Activated CD8-positive, alpha-beta T cell treated with anti-CD3 and anti-CD28 coated beads for 36 hours (primary cell): ENCODE measurements at regions not wholly inside any gene's neighbourhood (a gene's known extent, or its start where the extent isn't known, plus 50 kb on each side); places are given as distances from the start of the nearest gene placed in this dataset.

Experiments
- ATAC-seq: fragments of 200-7000 bp; cut with Tn5 transposase; one replicate; pipeline ENCODE4 v1.10.0; 2021; ENCODE audit warnings: mild to moderate bottlenecking, moderate library complexity
- CTCF ChIA-PET: fragments of 350-600 bp; sonication (Branson Sonifier 250); formaldehyde crosslinking; loops from one replicate; lab custom pipeline; 2021; ENCODE audit warnings: antibody characterized with exemption; lab: Charles Lee
- POLR2A ChIA-PET: fragments of 350-600 bp; sonication (Branson Sonifier 250); formaldehyde crosslinking; loops from one replicate; lab custom pipeline; 2021; ENCODE audit warnings: antibody characterized with exemption; lab: Charles Lee
- DNase-seq: peaks from one replicate; pipeline ENCODE4 v3.0.0-alpha.2; 2020
- H3K27ac Mint-ChIP-seq: one replicate; pipeline ENCODE4 v1.8.0; 2021; ENCODE audit warnings: mild to moderate bottlenecking, mixed read lengths
- H3K27me3 Mint-ChIP-seq: one replicate; pipeline ENCODE4 v1.8.0; 2021; ENCODE audit warnings: mixed read lengths
- H3K36me3 Mint-ChIP-seq: one replicate; pipeline ENCODE4 v1.8.0; 2021; ENCODE audit warnings: low read depth, mixed read lengths
- H3K4me1 Mint-ChIP-seq: one replicate; pipeline ENCODE4 v1.8.0; 2021; ENCODE audit warnings: low read depth, mixed read lengths
- H3K4me3 Mint-ChIP-seq: one replicate; pipeline ENCODE4 v1.8.0; 2021; ENCODE audit warnings: mild to moderate bottlenecking, moderate library complexity, mixed read lengths
- H3K9me3 Mint-ChIP-seq: one replicate; pipeline ENCODE4 v1.8.0; 2021; ENCODE audit warnings: mixed read lengths
- intact Hi-C: fragments of 100-400 bp; cut with micrococcal nuclease; formaldehyde crosslinking; loops from one replicate; pipeline ENCODE4 v1.10.0; 2022
- TF ChIP-seq, protein P1 (sequence below): fragments of 200-600 bp; IDR thresholded peaks from one replicate; pipeline ENCODE4 v1.8.0; 2022; ENCODE audit warnings: antibody characterized with exemption, mild to moderate bottlenecking

DNA sequence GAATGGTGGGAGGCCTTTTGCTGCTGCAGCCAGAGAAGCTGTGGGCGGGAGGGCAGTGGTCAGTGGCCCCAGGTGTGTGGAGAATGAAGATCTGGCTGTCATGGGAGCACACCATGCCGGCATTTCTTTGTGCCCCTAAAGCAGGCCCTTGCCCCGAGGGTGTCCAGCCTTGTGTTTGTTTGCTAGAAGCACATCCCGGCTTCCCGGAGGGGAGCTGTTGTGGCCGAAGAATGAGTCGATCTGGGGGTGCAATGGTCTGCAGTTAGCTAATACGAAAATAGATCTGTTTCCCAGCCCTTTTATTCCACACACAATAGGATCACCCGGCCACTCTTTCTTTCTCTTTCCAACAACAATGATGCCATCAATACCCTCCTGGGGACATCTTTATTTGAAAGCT is 228.8 kb downstream of the CBLN1 start:
- no peak for ATAC-seq
- no peak overlapping the region for H3K27ac Mint-ChIP-seq
- TF ChIP-seq, protein P1, sequence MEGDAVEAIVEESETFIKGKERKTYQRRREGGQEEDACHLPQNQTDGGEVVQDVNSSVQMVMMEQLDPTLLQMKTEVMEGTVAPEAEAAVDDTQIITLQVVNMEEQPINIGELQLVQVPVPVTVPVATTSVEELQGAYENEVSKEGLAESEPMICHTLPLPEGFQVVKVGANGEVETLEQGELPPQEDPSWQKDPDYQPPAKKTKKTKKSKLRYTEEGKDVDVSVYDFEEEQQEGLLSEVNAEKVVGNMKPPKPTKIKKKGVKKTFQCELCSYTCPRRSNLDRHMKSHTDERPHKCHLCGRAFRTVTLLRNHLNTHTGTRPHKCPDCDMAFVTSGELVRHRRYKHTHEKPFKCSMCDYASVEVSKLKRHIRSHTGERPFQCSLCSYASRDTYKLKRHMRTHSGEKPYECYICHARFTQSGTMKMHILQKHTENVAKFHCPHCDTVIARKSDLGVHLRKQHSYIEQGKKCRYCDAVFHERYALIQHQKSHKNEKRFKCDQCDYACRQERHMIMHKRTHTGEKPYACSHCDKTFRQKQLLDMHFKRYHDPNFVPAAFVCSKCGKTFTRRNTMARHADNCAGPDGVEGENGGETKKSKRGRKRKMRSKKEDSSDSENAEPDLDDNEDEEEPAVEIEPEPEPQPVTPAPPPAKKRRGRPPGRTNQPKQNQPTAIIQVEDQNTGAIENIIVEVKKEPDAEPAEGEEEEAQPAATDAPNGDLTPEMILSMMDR = no peak
- no peaks in the 10 kb centered on the region for H3K36me3 Mint-ChIP-seq
- intact Hi-C loops = no loop called here
- no peak for DNase-seq
- ChIA-PET CTCF (no interaction called here), POLR2A (interaction anchor here (0.8 kb wide), 1 partner anchor 9 kb away, joined by 3 read pairs; no protein-coding TSS in a partner anchor)
- no peaks in the 10 kb centered on the region for H3K9me3 Mint-ChIP-seq
- no peaks in the 10 kb centered on the region for H3K27me3 Mint-ChIP-seq
- no peak overlapping the region for H3K4me3 Mint-ChIP-seq
- H3K4me1 Mint-ChIP-seq = no peaks in the 10 kb centered on the region

DNA sequence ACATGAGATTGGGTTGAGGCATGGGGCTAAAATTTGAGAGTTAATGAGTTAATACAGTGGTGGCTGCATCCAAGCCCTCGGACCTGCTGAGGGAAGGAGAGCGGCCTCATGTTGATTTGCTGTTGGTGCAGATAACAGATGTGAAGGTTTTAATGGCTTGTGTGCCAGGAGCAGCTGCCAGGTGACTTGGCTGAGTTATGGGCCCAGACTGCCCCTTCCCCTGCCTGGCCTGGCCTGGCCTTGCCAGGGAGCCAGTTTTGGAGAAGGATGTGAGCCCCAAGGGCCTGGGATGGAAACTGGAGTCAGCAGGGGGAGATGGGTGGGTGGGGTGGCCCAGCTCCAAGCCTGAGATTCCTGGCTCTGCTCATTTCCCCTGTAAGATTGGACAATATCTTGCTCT is 230.1 kb downstream of the CBLN1 start:
- DNase-seq (no peak), ATAC-seq (no peak)
- no peaks in the 10 kb centered on the region for H3K4me1 Mint-ChIP-seq
- H3K9me3 Mint-ChIP-seq = no peaks in the 10 kb centered on the region
- CTCF ChIA-PET = no interaction called here
- no peaks in the 10 kb centered on the region for H3K36me3 Mint-ChIP-seq
- POLR2A ChIA-PET = no interaction called here
- TF ChIP-seq, protein P1 = no peak
- H3K27me3 Mint-ChIP-seq = no peaks in the 10 kb centered on the region
- no peak overlapping the region for H3K4me3 Mint-ChIP-seq
- H3K27ac Mint-ChIP-seq = no peak overlapping the region
- intact Hi-C loops = no loop called here

DNA sequence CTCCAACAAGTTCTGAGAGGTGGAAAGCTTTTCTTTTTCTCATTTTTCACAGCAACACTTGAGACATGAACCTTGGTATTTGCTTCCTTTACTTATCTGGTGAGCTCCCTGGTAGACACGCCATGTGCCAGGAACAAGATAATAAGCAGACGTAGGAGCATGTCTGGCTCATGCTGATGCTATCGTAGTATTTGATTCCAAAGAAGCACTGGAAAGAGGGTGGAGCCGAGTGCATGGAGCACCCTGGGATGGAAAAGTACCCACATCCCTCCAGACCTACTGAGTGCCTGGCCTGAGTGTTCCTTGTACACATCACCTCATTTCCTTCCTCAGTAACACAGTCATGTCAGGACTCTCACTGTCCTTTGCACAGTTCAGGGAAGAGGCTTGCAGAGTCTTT is 231.0 kb downstream of the CBLN1 start:
- Mint-ChIP-seq H3K27ac (no peak overlapping the region), H3K4me3 (no peak overlapping the region), H3K27me3 (no peaks in the 10 kb centered on the region), H3K36me3 (no peaks in the 10 kb centered on the region), H3K4me1 (no peaks in the 10 kb centered on the region), H3K9me3 (no peaks in the 10 kb centered on the region)
- TF ChIP-seq, protein P1 = no peak
- POLR2A ChIA-PET = no interaction called here
- intact Hi-C loops = no loop called here
- no peak for ATAC-seq
- DNase-seq = no peak
- CTCF ChIA-PET = no interaction called here

DNA sequence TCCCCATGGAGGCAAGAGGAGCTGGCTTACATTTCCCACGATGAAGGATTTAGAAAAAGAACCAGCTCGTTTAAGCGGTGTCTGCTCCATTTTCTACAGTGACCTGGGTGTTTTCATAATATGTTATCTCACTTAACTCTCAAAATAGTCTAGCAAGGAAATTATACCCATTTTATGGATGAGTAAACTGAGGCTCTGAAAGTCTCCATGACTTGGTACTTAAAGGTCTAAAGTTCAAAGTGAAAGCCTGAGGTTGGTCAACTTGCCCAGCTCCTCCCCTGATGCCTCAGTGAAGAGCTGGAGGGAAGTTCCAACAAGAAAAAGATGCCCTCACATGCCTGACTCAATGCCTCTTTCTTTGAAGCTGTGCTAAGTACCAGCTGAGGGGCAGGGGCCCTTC is 232.0 kb downstream of the CBLN1 start:
- DNase-seq (no peak), ATAC-seq (no peak)
- H3K36me3 Mint-ChIP-seq = no peaks in the 10 kb centered on the region
- no peaks in the 10 kb centered on the region for H3K9me3 Mint-ChIP-seq
- no peaks in the 10 kb centered on the region for H3K4me1 Mint-ChIP-seq
- POLR2A ChIA-PET = no interaction called here
- TF ChIP-seq, protein P1 = no peak
- no peaks in the 10 kb centered on the region for H3K27me3 Mint-ChIP-seq
- intact Hi-C loops = no loop called here
- no peak overlapping the region for H3K27ac Mint-ChIP-seq
- CTCF ChIA-PET = no interaction called here
- H3K4me3 Mint-ChIP-seq = no peak overlapping the region

DNA sequence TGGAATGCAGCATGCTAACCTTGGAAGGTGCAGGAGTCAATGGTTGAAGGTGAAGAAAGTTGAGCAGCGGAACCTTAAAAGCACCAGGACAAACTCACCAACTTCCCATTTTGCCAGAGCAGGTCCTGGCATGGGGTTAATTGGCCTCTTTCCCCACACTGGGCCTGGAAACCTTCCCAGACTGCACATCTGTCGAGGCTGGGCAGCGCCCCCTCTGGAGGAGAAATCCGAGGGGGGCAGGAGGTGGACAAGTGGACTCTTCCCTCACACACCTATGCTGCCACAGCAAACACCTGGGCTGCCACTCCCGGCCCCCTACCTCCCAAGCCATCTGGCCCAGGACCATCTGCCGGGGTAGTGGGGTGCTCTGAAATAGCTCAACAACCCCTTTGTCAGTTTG is 232.4 kb downstream of the CBLN1 start:
- Mint-ChIP-seq H3K36me3 (no peaks in the 10 kb centered on the region), H3K27ac (no peak overlapping the region), H3K27me3 (no peaks in the 10 kb centered on the region), H3K4me3 (no peak overlapping the region), H3K4me1 (no peaks in the 10 kb centered on the region), H3K9me3 (peaks cover 1% of the 10 kb centered on the region)
- CTCF ChIA-PET = no interaction called here
- POLR2A ChIA-PET = no interaction called here
- ATAC-seq (no peak), DNase-seq (no peak)
- TF ChIP-seq, protein P1 = no peak
- intact Hi-C loops = no loop called here
